ENCODE measurements at regions not wholly inside any gene's neighbourhood (a gene's known extent, or its start where the extent isn't known, plus 50 kb on each side); places are given as distances from the start of the nearest gene placed in this dataset.

GRCh38 chr6:51098246-51098645, 279.6 kb downstream of the TFAP2B start (continued):
- TF ChIP-seq, protein P1, sequence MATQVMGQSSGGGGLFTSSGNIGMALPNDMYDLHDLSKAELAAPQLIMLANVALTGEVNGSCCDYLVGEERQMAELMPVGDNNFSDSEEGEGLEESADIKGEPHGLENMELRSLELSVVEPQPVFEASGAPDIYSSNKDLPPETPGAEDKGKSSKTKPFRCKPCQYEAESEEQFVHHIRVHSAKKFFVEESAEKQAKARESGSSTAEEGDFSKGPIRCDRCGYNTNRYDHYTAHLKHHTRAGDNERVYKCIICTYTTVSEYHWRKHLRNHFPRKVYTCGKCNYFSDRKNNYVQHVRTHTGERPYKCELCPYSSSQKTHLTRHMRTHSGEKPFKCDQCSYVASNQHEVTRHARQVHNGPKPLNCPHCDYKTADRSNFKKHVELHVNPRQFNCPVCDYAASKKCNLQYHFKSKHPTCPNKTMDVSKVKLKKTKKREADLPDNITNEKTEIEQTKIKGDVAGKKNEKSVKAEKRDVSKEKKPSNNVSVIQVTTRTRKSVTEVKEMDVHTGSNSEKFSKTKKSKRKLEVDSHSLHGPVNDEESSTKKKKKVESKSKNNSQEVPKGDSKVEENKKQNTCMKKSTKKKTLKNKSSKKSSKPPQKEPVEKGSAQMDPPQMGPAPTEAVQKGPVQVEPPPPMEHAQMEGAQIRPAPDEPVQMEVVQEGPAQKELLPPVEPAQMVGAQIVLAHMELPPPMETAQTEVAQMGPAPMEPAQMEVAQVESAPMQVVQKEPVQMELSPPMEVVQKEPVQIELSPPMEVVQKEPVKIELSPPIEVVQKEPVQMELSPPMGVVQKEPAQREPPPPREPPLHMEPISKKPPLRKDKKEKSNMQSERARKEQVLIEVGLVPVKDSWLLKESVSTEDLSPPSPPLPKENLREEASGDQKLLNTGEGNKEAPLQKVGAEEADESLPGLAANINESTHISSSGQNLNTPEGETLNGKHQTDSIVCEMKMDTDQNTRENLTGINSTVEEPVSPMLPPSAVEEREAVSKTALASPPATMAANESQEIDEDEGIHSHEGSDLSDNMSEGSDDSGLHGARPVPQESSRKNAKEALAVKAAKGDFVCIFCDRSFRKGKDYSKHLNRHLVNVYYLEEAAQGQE (IDR thresholded peaks at IDR 0.05; ENCODE audit: unreplicated experiment): no peak
- no peak for TF ChIP-seq EZH2 (IDR thresholded peaks at IDR 0.05; ENCODE audit: low read depth, unreplicated experiment)
- TF ChIP-seq NANOG (IDR thresholded peaks at IDR 0.05; ENCODE audit: borderline replicate concordance): no peak
- TF ChIP-seq ZNF114 (CRISPR knock-in tag; IDR thresholded peaks at IDR 0.05): no peak
- TF ChIP-seq POLR2AphosphoS5 (IDR thresholded peaks at IDR 0.05; ENCODE audit: low read depth): no peak
- no peak for TF ChIP-seq EZH2phosphoT487 (IDR thresholded peaks at IDR 0.05; ENCODE audit: unreplicated experiment)
- TF ChIP-seq ZNF331 (CRISPR knock-in tag; IDR thresholded peaks at IDR 0.05; ENCODE audit: low read depth): no peak
- no peak for TF ChIP-seq JUNB (IDR thresholded peaks at IDR 0.05; ENCODE audit: unreplicated experiment)

- no peaks in the 10 kb centered on the region for H3K4me1 ChIP-seq (ENCODE audit: insufficient read depth)
- Mint-ChIP-seq H3K27me3 (ENCODE audit: insufficient read depth, low read depth, poor library complexity) (peaks cover 1% of the 10 kb centered on the region), H3K9me3 (no peaks in the 10 kb centered on the region), H3K36me3 (ENCODE audit: low read depth) (no peaks in the 10 kb centered on the region), H3K4me3 (no peak overlapping the region), H3K27ac (no peak overlapping the region), H3K4me1 (no peaks in the 10 kb centered on the region)
- no peaks in the 10 kb centered on the region for H3K9me2 ChIP-seq (ENCODE audit: insufficient read depth)
- DNase-seq (ENCODE audit: low spot score) (no peak), ATAC-seq (no peak)
- H3K4me2 ChIP-seq: no peak overlapping the region
- no peak for TF ChIP-seq POLR2AphosphoS5 (IDR thresholded peaks at IDR 0.05; ENCODE audit: low read depth)
- no peak for TF ChIP-seq NANOG (IDR thresholded peaks at IDR 0.05; ENCODE audit: borderline replicate concordance)
- TF ChIP-seq, protein P2, sequence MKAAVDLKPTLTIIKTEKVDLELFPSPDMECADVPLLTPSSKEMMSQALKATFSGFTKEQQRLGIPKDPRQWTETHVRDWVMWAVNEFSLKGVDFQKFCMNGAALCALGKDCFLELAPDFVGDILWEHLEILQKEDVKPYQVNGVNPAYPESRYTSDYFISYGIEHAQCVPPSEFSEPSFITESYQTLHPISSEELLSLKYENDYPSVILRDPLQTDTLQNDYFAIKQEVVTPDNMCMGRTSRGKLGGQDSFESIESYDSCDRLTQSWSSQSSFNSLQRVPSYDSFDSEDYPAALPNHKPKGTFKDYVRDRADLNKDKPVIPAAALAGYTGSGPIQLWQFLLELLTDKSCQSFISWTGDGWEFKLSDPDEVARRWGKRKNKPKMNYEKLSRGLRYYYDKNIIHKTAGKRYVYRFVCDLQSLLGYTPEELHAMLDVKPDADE (IDR thresholded peaks at IDR 0.05): no peak
- TF ChIP-seq, protein P3, sequence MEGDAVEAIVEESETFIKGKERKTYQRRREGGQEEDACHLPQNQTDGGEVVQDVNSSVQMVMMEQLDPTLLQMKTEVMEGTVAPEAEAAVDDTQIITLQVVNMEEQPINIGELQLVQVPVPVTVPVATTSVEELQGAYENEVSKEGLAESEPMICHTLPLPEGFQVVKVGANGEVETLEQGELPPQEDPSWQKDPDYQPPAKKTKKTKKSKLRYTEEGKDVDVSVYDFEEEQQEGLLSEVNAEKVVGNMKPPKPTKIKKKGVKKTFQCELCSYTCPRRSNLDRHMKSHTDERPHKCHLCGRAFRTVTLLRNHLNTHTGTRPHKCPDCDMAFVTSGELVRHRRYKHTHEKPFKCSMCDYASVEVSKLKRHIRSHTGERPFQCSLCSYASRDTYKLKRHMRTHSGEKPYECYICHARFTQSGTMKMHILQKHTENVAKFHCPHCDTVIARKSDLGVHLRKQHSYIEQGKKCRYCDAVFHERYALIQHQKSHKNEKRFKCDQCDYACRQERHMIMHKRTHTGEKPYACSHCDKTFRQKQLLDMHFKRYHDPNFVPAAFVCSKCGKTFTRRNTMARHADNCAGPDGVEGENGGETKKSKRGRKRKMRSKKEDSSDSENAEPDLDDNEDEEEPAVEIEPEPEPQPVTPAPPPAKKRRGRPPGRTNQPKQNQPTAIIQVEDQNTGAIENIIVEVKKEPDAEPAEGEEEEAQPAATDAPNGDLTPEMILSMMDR (conservative IDR thresholded peaks at IDR 0.05; ENCODE audit: low read depth in 2 of 2): no peak
- TF ChIP-seq ZNF114 (CRISPR knock-in tag; IDR thresholded peaks at IDR 0.05): no peak
- H3F3A ChIP-seq (replicated peaks; ENCODE audit: low read depth): no peaks in the 10 kb centered on the region
- H4K20me1 ChIP-seq (replicated peaks; ENCODE audit: insufficient read depth): no peaks in the 10 kb centered on the region
- H3K27me3 ChIP-seq (ENCODE audit: insufficient read depth): no peaks in the 10 kb centered on the region
- H3K4me3 ChIP-seq: no peak overlapping the region
- H3K27ac ChIP-seq (ENCODE audit: low read depth): no peak overlapping the region
- H3K79me2 ChIP-seq (replicated peaks; ENCODE audit: insufficient read depth): no peaks in the 10 kb centered on the region
- H3K36me3 ChIP-seq (ENCODE audit: insufficient read depth): no peaks in the 10 kb centered on the region
- H2AFZ ChIP-seq: no peak overlapping the region
These were observed 280.1 kb downstream of the TFAP2B start for GRCh38 chr6:51098791-51099190.
